AG04449 (cell line): ENCODE measurements at regions not wholly inside any gene's neighbourhood (a gene's known extent, or its start where the extent isn't known, plus 50 kb on each side); places are given as distances from the start of the nearest gene placed in this dataset.

ENCODE experiments used
- CTCF ChIA-PET: fragments of 350-600 bp; formaldehyde crosslinking; extraction: SDS; loops from one replicate; lab custom pipeline; 2021; ENCODE audit warnings: antibody characterized with exemption; lab: Yijun Ruan, JAX
- POLR2A ChIA-PET: fragments of 400-600, 350-600 bp; formaldehyde crosslinking; extraction: SDS; loops from one replicate; lab custom pipeline; 2020; ENCODE audit warnings: antibody characterized with exemption, inconsistent platforms; lab: Yijun Ruan, JAX
- DNase-seq: peaks from one replicate; pipeline ENCODE4 v3.0.0-alpha.2; 2010; ENCODE audit warnings: low read depth, low spot score
- H3K4me3 ChIP-seq: 2 replicates; pipeline ENCODE4 v1.5.1; 2011; ENCODE audit warnings: low read depth, mild to moderate bottlenecking, control low read depth, low read length
- CTCF ChIP-seq: IDR thresholded peaks from one replicate; pipeline ENCODE4 v1.5.1; 2011; ENCODE audit warnings: mild to moderate bottlenecking, moderate library complexity, low read length, control low read depth, inconsistent platforms; ENCODE audit not compliant: insufficient read depth; ENCODE audit errors: missing control alignments

- ChIA-PET POLR2A (no interaction called here), CTCF (no interaction called here)
- no peak for TF ChIP-seq CTCF
- H3K4me3 ChIP-seq, result no peak overlapping the region
- DNase-seq, result no peak
Observed at GRCh38 chr4:11743976-11744375, 315.3 kb upstream of the HS3ST1 start.

- ChIA-PET CTCF (no interaction called here), POLR2A (no interaction called here)
- DNase-seq, result no peak
- TF ChIP-seq CTCF, result no peak
- H3K4me3 ChIP-seq, result no peak overlapping the region
Observed at GRCh38 chr4:11743236-11743635, 314.5 kb upstream of the HS3ST1 start.

- H3K4me3 ChIP-seq, result no peak overlapping the region
- POLR2A ChIA-PET, result no interaction called here
- no peak for DNase-seq
- no peak for TF ChIP-seq CTCF
- CTCF ChIA-PET, result no interaction called here
Observed at GRCh38 chr4:11741190-11741652, 312.5 kb upstream of the HS3ST1 start.

- no peak for DNase-seq
- CTCF ChIA-PET, result no interaction called here
- POLR2A ChIA-PET, result no interaction called here
- no peak overlapping the region for H3K4me3 ChIP-seq
- no peak for TF ChIP-seq CTCF
Observed at GRCh38 chr4:11739992-11740391, 311.3 kb upstream of the HS3ST1 start.

- ChIA-PET POLR2A (no interaction called here), CTCF (no interaction called here)
- H3K4me3 ChIP-seq, result no peak overlapping the region
- DNase-seq, result no peak
- TF ChIP-seq CTCF, result no peak
Observed at GRCh38 chr4:11736978-11737377, 308.3 kb upstream of the HS3ST1 start.

GRCh38 chr4:11735651-11736050 lies 307.0 kb upstream of the HS3ST1 start:
- ChIA-PET CTCF (no interaction called here), POLR2A (no interaction called here)
- DNase-seq, result no peak
- no peak overlapping the region for H3K4me3 ChIP-seq
- TF ChIP-seq CTCF, result no peak
